ENCODE measurements at regions not wholly inside any gene's neighbourhood (a gene's known extent, or its start where the extent isn't known, plus 50 kb on each side); places are given as distances from the start of the nearest gene placed in this dataset.

DNA sequence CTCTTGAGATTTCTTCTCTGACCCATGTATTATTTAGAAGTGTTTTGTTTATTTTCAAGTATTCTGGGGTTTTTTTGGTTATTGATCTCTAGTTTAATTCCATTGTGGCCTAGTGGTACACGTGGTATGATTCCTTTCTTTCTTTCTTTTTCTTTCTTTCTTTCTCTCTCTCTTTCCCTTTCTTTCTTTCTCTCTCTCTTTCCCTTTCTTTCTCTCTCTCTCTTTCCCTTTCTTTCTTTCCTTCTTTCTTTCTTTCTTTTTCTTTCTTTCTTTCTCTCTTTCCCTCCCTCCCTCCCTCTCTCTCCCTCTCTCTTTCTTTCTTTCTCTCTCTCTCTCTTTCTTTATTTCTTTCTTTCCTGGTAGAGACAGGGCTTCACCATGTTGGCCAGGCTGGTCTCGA, 85.7 kb upstream of the UBE2E1 start:
- no peak for TF ChIP-seq POLR2A (IDR thresholded peaks at IDR 0.05)
- TF ChIP-seq, protein P1, sequence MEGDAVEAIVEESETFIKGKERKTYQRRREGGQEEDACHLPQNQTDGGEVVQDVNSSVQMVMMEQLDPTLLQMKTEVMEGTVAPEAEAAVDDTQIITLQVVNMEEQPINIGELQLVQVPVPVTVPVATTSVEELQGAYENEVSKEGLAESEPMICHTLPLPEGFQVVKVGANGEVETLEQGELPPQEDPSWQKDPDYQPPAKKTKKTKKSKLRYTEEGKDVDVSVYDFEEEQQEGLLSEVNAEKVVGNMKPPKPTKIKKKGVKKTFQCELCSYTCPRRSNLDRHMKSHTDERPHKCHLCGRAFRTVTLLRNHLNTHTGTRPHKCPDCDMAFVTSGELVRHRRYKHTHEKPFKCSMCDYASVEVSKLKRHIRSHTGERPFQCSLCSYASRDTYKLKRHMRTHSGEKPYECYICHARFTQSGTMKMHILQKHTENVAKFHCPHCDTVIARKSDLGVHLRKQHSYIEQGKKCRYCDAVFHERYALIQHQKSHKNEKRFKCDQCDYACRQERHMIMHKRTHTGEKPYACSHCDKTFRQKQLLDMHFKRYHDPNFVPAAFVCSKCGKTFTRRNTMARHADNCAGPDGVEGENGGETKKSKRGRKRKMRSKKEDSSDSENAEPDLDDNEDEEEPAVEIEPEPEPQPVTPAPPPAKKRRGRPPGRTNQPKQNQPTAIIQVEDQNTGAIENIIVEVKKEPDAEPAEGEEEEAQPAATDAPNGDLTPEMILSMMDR (IDR thresholded peaks at IDR 0.05): no peak

Measured in right lobe of liver (tissue), 4 donors.